Esophagus squamous epithelium (tissue), 5 donors: ENCODE measurements at regions not wholly inside any gene's neighbourhood (a gene's known extent, or its start where the extent isn't known, plus 50 kb on each side); places are given as distances from the start of the nearest gene placed in this dataset.

Source experiments
- DNase-seq: peaks from one replicate; lab custom pipeline; 2025; lab: John Stamatoyannopoulos, UW
- H3K27ac ChIP-seq, 4 donors: fragments of 200-600 bp; sonication (generic); one replicate each; pipeline ENCODE4 v1.5.1; 2016 to 2019; ENCODE audit warnings: mild to moderate bottlenecking in 1 of 4
- H3K27me3 ChIP-seq, 4 donors: fragments of 200-600 bp; sonication (generic); 1 replicate in 3 of 4; 2 replicates in 1 of 4; pipeline versions ENCODE4 v1.5.1 to v1.6.0; 2017 to 2021; ENCODE audit warnings: antibody characterized with exemption in 1 of 4
- H3K36me3 ChIP-seq, 3 donors: fragments of 200-600 bp; sonication (generic); one replicate each; pipeline ENCODE4 v1.5.1; 2016 to 2019
- H3K4me1 ChIP-seq, 3 donors: fragments of 200-600 bp; sonication (generic); one replicate each; pipeline ENCODE4 v1.5.1; 2017 to 2019
- H3K4me3 ChIP-seq, 4 donors: fragments of 200-600 bp; sonication (generic); 1 replicate in 3 of 4; 2 replicates in 1 of 4; pipeline ENCODE4 v1.5.1; 2016 to 2019; ENCODE audit warnings: mild to moderate bottlenecking in 2 of 4, moderate library complexity in 1 of 4
- H3K9me3 ChIP-seq, 3 donors: fragments of 200-600 bp; sonication (generic); one replicate each; pipeline ENCODE4 v1.5.1; 2016 to 2019
- CTCF ChIP-seq, 6 experiments: fragments of 450-650 bp in 4 of 6; fragments of 200-600 bp in 2 of 6; sonication (generic) in 2 of 6; IDR thresholded peaks; one replicate each; pipeline ENCODE4 v1.5.1; 2016 to 2019; ENCODE audit warnings: antibody characterized with exemption in 6 of 6, mild to moderate bottlenecking in 4 of 6, moderate library complexity in 4 of 6
- POLR2A ChIP-seq, 4 donors: fragments of 450-650 bp; IDR thresholded peaks; one replicate each; pipeline ENCODE4 v1.6.1; 2017; ENCODE audit warnings: antibody characterized with exemption in 4 of 4, mild to moderate bottlenecking in 4 of 4, moderate library complexity in 3 of 4
- WGBS, 2 donors: methylation state at CpG; one replicate each; pipeline ENCODE4 v1.1.5; 2018; 5-methylcytosine and 5-hydroxymethylcytosine counted together
- intact Hi-C: fragments of 100-400 bp; cut with DNase I; formaldehyde crosslinking; loops from one replicate; pipeline ENCODE4 v1.15.0; 2022
- donor health status: DM: yes; HTN: yes; CAD: no.

GRCh38 chr2:147760984-147761383 lies 83.8 kb upstream of the ACVR2A start:
- intact Hi-C loops = no loop called here
- H3K9me3 ChIP-seq = no peaks in the 10 kb centered on the region
- H3K27me3 ChIP-seq = no peaks in the 10 kb centered on the region
- no peak for DNase-seq
- no peak overlapping the region for H3K4me3 ChIP-seq
- TF ChIP-seq POLR2A (IDR thresholded peaks at IDR 0.05) (no peak), CTCF (IDR thresholded peaks at IDR 0.05) (no peak)
- 54 to 73% methylated on average over 2 of the region's 2 CpGs for WGBS, 2 donors
- H3K36me3 ChIP-seq = no peaks in the 10 kb centered on the region
- no peak overlapping the region for H3K27ac ChIP-seq
- H3K4me1 ChIP-seq = no peaks in the 10 kb centered on the region

- TF ChIP-seq CTCF (IDR thresholded peaks at IDR 0.05) = no peak
- no peak for TF ChIP-seq POLR2A (IDR thresholded peaks at IDR 0.05)
- H3K27me3 ChIP-seq = no peaks in the 10 kb centered on the region
- H3K4me3 ChIP-seq = no peak overlapping the region
- DNase-seq = no peak
- H3K9me3 ChIP-seq = no peaks in the 10 kb centered on the region
- no peak overlapping the region for H3K27ac ChIP-seq
- intact Hi-C loops = no loop called here
- WGBS, 2 donors = 63 to 88% methylated on average over 2 to 3 of the region's 3 CpGs
- H3K4me1 ChIP-seq = no peaks in the 10 kb centered on the region
- no peaks in the 10 kb centered on the region for H3K36me3 ChIP-seq
Observed at GRCh38 chr2:147759536-147759935, 85.3 kb upstream of the ACVR2A start.

DNA sequence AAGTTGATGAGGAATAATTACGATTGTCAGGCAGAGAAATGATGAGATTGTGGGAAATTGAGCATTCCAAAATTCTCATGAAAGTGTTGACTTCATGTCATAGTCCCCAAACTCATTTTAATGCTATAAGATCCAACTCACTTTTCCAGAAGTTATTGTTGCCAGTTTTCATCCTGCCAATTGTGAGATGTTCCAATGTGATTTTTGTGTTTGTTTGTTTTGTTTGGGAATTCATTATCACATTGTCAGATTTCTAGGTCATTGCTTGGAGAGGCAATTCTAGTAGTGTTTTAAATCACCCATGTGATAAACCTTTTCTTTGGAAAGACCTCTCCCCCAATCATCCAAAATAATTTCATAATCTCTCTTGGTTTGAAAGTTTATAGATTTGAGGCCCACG lies 86.0 kb upstream of the ACVR2A start:
- TF ChIP-seq POLR2A (IDR thresholded peaks at IDR 0.05) = no peak
- TF ChIP-seq CTCF (IDR thresholded peaks at IDR 0.05) = no peak

DNA sequence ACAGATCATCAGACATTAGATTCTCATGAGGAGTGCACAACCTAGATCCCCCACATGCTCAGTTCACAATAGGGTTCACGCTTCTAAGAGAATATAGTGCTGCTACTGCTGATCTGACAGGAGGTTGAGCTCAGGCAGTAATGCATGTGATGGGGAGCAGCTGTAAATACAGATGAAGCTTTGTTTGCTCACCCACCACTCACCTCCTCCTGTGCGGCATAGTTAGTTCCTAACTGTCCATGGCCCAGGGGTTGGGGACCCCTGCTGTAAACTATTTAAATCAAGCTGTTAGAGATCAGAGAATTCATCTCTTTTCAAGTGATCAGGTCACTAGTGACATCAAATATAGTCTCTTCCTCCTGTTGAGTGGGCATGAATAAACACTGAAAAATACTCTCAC lies 88.8 kb upstream of the ACVR2A start:
- no peaks in the 10 kb centered on the region for H3K4me1 ChIP-seq
- H3K27me3 ChIP-seq = no peaks in the 10 kb centered on the region
- WGBS, 2 donors = 82 to 83% methylated on average over 2 of the region's 2 CpGs
- no peak for DNase-seq
- intact Hi-C loops = no loop called here
- TF ChIP-seq CTCF (IDR thresholded peaks at IDR 0.05) (no peak), POLR2A (IDR thresholded peaks at IDR 0.05) (no peak)
- H3K36me3 ChIP-seq = no peaks in the 10 kb centered on the region
- H3K4me3 ChIP-seq = no peak overlapping the region
- H3K9me3 ChIP-seq = no peaks in the 10 kb centered on the region
- H3K27ac ChIP-seq = no peak overlapping the region

More for the DNA sequence above, 86.0 kb upstream of the ACVR2A start:
- Histone ChIP-seq H3K27ac (no peak overlapping the region), H3K9me3 (no peaks in the 10 kb centered on the region), H3K4me3 (no peak overlapping the region), H3K36me3 (no peaks in the 10 kb centered on the region), H3K27me3 (no peaks in the 10 kb centered on the region), H3K4me1 (no peaks in the 10 kb centered on the region)
- 88 to 89% methylated on average over 2 of the region's 2 CpGs for WGBS, 2 donors
- DNase-seq = no peak
- intact Hi-C loops = no loop called here

GRCh38 chr2:147740211-147740927 lies 104.5 kb upstream of the ACVR2A start:
- no peak for DNase-seq
- Histone ChIP-seq H3K27ac (no peak overlapping the region), H3K4me1 (peaks cover 0 to 8% (median 0%) of the 10 kb centered on the region in 3 donors), H3K27me3 (no peaks in the 10 kb centered on the region), H3K36me3 (no peaks in the 10 kb centered on the region), H3K9me3 (no peaks in the 10 kb centered on the region), H3K4me3 (no peak overlapping the region)
- 61 to 70% methylated on average over 2 of the region's 2 CpGs for WGBS, 2 donors
- no peak for TF ChIP-seq POLR2A (IDR thresholded peaks at IDR 0.05)
- no peak for TF ChIP-seq CTCF (IDR thresholded peaks at IDR 0.05)
- intact Hi-C loops = no loop called here
